Mesothelial cell of epicardium (in vitro differentiated cells): ENCODE measurements at regions not wholly inside any gene's neighbourhood (a gene's known extent, or its start where the extent isn't known, plus 50 kb on each side); places are given as distances from the start of the nearest gene placed in this dataset.

Source experiments
- DNase-seq, 2 experiments: peaks; one replicate each; pipeline ENCODE4 v3.0.0; 2021; ENCODE audit warnings: low spot score in 2 of 2; ENCODE audit not compliant: unreplicated experiment in 2 of 2
- H3K27ac Mint-ChIP-seq: 2 replicates; pipeline ENCODE4 v1.8.0; 2021; ENCODE audit warnings: mixed read lengths
- H3K27me3 Mint-ChIP-seq: 2 replicates; pipeline ENCODE4 v1.8.0; 2021; ENCODE audit warnings: low read depth, mixed read lengths
- H3K36me3 Mint-ChIP-seq: 2 replicates; pipeline ENCODE4 v1.8.0; 2021; ENCODE audit warnings: mixed read lengths
- H3K4me1 Mint-ChIP-seq: 2 replicates; pipeline ENCODE4 v1.8.0; 2021; ENCODE audit warnings: mixed read lengths
- H3K4me3 Mint-ChIP-seq: 2 replicates; pipeline ENCODE4 v1.8.0; 2021; ENCODE audit warnings: mild to moderate bottlenecking, moderate library complexity, mixed read lengths
- H3K9me3 Mint-ChIP-seq: 2 replicates; pipeline ENCODE4 v1.8.0; 2021; ENCODE audit warnings: mixed read lengths
- CTCF ChIP-seq: fragments of 200-600 bp; sonication (generic); IDR thresholded peaks from one replicate; pipeline ENCODE4 v1.5.0; 2021; ENCODE audit warnings: antibody characterized with exemption; ENCODE audit not compliant: unreplicated experiment

- H3K27ac Mint-ChIP-seq: no peak overlapping the region
- H3K27me3 Mint-ChIP-seq: no peaks in the 10 kb centered on the region
- no peaks in the 10 kb centered on the region for H3K9me3 Mint-ChIP-seq
- no peak for TF ChIP-seq CTCF
- H3K4me1 Mint-ChIP-seq: peaks cover 37% of the 10 kb centered on the region
- DNase-seq: no peak
- H3K4me3 Mint-ChIP-seq: no peak overlapping the region
- no peaks in the 10 kb centered on the region for H3K36me3 Mint-ChIP-seq
Measured at GRCh38 chr5:167036585-167036984, 1254.9 kb upstream of the WWC1 start.

- peaks cover 22% of the 10 kb centered on the region for H3K4me1 Mint-ChIP-seq
- TF ChIP-seq CTCF: peak; percentile 64
- H3K27me3 Mint-ChIP-seq: no peaks in the 10 kb centered on the region
- H3K36me3 Mint-ChIP-seq: no peaks in the 10 kb centered on the region
- H3K4me3 Mint-ChIP-seq: no peak overlapping the region
- DNase-seq: no peak
- no peak overlapping the region for H3K27ac Mint-ChIP-seq
- peaks cover 6% of the 10 kb centered on the region for H3K9me3 Mint-ChIP-seq
Measured at GRCh38 chr5:167049043-167049663, 1242.3 kb upstream of the WWC1 start.

GRCh38 chr5:167049771-167050567 is 1241.5 kb upstream of the WWC1 start:
- Mint-ChIP-seq H3K4me3 (no peak overlapping the region), H3K27ac (no peak overlapping the region), H3K9me3 (peaks cover 14% of the 10 kb centered on the region), H3K36me3 (peaks cover 5% of the 10 kb centered on the region), H3K4me1 (peaks cover 22% of the 10 kb centered on the region), H3K27me3 (no peaks in the 10 kb centered on the region)
- no peak for TF ChIP-seq CTCF
- DNase-seq: no peak

GRCh38 chr5:167050568-167051401 is 1240.7 kb upstream of the WWC1 start:
- Mint-ChIP-seq H3K4me3 (no peak overlapping the region), H3K4me1 (peaks cover 22% of the 10 kb centered on the region), H3K36me3 (peaks cover 9% of the 10 kb centered on the region), H3K27me3 (no peaks in the 10 kb centered on the region), H3K9me3 (peaks cover 20% of the 10 kb centered on the region), H3K27ac (no peak overlapping the region)
- no peak for TF ChIP-seq CTCF
- no peak for DNase-seq

- Mint-ChIP-seq H3K4me3 (no peak overlapping the region), H3K9me3 (peaks cover 24% of the 10 kb centered on the region), H3K4me1 (peaks cover 22% of the 10 kb centered on the region), H3K36me3 (peaks cover 9% of the 10 kb centered on the region), H3K27me3 (no peaks in the 10 kb centered on the region), H3K27ac (no peak overlapping the region)
- TF ChIP-seq CTCF: no peak
- no peak for DNase-seq
Measured at GRCh38 chr5:167051402-167051768, 1240.1 kb upstream of the WWC1 start.
